ENCODE measurements at regions not wholly inside any gene's neighbourhood (a gene's known extent, or its start where the extent isn't known, plus 50 kb on each side); places are given as distances from the start of the nearest gene placed in this dataset.

DNA sequence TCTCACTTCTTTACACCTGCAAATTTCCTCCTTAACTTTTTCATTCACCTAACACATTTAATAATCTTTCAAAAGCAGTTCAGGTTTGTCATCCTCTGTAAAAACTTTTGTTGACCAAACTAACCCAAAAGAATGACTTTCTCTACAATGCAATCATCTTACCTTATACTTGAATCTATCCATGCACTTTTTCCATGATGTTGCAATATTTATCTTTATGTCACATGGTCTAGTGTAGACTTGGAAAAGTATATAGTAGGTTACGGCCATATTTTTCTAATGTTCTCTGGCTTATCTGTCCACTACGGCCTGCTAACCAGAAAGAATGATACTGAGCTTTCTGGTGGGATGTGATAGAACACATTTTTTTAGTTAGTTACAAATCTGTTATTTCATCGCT lies 431.0 kb upstream of the SOX9 start:
- no peak for DNase-seq

GRCh38 chr17:71699907-71700306 lies 420.9 kb upstream of the SOX9 start:
- no peak for DNase-seq

DNA sequence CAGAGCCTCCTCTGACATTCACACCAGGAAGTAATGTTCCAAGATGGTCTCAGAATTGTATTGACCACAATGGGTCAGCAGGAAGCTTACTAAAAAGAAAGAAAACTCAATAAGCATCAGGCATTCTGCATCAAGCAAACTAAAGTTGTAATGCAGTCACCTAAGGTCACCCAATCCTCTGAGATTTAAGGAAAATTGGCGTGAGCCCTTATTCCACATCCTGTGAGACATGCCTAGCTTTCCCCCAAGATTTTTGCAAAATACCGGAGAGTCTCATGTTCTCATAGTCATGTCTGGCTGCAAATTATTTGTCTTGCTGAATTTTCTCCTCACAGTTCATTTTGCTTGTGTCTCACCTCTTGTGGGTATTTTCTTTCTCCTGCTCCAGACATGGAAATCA lies 417.1 kb upstream of the SOX9 start:
- DNase-seq: no peak

DNA sequence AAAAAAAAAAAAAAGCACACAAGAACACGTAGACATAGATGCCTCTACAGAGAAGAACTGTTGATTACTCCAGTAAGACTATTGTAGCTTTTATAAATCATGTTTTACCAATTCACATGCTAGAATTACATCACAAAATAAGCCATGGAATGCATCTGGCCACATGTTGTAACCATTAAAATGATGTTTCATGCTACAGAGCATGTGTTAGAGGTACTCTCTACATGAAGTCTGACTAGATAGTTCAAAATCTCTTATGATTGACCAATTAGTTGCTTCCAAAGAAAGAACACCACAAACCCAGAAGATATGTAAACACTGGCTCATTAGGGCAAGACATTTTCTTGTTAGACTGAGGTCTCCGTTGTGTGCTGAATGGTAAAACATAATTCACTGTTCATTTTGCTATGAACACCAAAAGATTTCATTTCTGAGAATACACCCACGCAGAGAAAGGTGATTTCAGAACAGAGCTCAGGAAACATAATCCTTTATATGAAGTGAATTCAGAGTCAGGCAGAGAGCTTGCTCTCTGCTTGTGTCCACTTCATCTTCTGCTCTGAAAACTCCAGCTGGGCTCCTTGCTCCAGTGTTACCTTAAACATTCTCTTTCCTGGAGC lies 411.4 kb upstream of the SOX9 start:
- DNase-seq: no peak

DNA sequence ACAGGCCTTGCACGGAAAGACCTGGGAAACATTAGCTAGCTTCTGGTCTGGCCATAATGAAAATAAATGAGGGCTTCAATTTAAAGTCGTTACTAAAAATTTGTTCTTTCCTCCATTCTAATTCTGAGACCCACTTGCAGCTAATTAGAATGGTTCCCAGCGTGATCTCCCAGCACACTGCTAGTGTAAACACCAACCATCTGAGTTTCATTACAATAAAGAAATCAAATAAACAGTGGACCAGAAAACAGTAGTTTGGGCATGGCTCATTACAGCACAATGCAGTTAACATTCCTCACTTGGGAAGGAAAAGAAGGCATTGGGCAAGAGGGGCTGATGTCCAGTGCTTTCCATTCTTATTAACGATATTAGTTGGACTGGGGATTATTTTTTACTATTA lies 410.9 kb upstream of the SOX9 start:
- DNase-seq: no peak

DNA sequence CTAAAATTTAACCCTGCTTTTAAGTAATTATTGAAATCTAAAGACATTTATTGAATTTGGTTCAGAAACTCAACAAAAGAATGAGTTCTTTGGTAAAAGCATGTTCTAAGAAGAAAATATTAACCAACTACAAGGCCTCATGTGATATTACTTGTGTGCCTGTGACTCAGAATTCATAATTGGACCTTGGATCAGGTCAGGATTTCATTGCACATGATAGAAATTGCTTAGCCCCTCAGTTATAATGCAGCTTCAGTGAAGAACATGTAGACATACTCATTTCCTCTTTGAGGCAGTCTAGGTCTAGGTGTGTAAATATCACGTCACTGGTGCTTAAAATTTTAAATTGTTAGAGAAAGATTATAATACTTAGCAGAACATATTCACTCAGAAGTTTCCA lies 410.0 kb upstream of the SOX9 start:
- no peak for DNase-seq

DNA sequence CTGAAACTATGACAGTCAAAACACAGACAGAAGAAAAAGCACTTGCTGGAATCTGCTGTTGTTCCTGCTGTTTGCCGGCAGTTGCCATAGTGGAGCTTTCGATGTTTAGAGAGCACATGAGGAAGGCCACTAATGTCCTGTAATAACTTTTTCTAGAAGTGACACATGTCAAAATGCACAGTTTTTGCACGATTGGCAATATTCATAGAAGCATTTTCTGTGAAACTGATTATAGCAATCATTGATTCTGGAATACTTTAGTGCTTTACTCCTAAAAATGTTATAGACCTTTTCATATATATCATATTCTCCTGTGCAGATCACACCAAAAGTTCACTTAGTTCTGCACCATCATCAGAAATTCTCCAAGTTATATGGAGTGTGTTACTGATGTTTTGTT lies 407.0 kb upstream of the SOX9 start:
- DNase-seq: no peak

- DNase-seq: no peak
These were observed 396.5 kb upstream of the SOX9 start for GRCh38 chr17:71724339-71724738.

DNA sequence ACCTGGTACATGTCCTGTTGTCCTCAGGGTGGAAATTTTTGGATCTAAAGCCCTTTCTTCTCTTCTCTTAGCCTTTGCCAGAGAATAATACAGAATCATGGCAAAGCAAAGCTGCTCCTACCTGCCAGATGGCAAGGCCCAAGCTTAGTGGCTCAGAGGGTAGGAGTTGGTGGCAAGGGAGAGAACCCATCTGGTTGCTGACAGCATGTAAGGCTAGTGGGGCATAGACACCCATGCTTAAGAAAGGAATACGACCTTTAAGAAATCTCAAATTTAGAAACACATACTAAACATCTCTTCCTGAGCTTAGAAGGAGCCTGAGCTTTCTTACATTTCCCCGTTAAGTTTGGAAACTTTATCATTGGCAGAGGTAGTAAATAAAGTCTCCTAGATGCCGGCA lies 395.0 kb upstream of the SOX9 start:
- DNase-seq: no peak

DNA sequence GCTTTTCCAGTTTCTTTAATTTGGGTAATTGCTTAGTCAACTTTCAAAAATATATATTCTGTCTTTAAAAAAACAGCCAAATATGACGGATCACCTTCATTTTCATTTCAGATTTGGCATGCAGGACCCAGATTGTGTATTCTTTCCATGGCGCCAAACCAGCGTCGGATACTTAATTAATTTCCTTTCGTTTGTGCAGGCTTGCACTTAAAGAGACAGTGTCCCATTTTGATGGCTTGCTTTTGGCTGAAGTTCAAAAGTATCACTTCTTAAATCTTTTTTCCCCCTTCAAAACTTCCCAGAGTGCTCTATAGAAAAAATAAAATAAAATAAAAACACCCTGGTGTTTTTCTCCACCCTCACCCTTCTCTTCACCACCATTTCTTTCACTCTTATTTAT lies 394.5 kb upstream of the SOX9 start:
- DNase-seq: no peak

- DNase-seq: no peak
These were observed 393.5 kb upstream of the SOX9 start for GRCh38 chr17:71727292-71727691.

DNA sequence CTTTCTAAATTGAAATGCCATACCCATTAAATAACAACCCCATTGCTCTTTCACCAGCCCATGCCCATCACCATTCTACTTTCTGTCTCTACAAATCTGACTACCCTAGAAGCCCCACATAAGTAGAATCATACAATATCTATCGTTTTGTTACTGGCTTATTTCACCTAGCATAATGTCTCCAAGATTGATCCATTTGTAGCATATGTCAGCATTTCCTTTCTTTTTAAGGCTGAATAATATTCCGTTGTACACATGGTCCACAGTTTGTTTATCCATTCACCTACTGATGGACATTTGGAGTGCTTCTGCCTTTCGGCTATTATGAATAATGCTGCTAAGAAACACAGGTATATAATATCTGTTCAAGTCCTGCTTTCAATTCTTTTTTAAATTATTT lies 393.1 kb upstream of the SOX9 start:
- no peak for DNase-seq

- no peak for DNase-seq
These were observed 389.9 kb upstream of the SOX9 start for GRCh38 chr17:71730871-71731270.

GRCh38 chr17:71735893-71736292 lies 384.9 kb upstream of the SOX9 start:
- DNase-seq: no peak

- DNase-seq: no peak
These were observed 380.0 kb upstream of the SOX9 start for GRCh38 chr17:71740866-71741265.

DNA sequence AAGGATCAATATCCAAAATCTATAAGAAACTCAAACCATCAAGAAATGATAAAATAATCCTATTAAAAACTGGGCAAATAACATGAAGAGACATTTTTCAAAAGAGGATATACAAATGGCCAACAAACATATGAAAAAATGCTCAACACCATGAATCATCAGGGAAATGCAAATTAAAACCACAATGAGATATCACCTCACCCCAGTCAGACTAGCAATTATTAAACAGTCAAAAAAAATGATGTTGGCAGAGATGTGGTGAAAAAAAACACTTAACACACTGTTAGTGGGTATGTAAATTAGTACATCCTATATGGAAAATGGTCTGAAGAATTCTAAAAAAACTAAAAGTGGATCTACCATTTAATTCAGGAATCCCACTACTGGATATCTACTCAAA lies 379.0 kb upstream of the SOX9 start:
- DNase-seq: no peak

GRCh38 chr17:71748872-71749271 lies 371.9 kb upstream of the SOX9 start:
- no peak for DNase-seq

GRCh38 chr17:71753070-71753469 lies 367.8 kb upstream of the SOX9 start:
- DNase-seq: no peak

GRCh38 chr17:71757156-71757555 lies 363.7 kb upstream of the SOX9 start:
- DNase-seq: no peak

- DNase-seq: no peak
These were observed 362.9 kb upstream of the SOX9 start for GRCh38 chr17:71757956-71758355.

DNA sequence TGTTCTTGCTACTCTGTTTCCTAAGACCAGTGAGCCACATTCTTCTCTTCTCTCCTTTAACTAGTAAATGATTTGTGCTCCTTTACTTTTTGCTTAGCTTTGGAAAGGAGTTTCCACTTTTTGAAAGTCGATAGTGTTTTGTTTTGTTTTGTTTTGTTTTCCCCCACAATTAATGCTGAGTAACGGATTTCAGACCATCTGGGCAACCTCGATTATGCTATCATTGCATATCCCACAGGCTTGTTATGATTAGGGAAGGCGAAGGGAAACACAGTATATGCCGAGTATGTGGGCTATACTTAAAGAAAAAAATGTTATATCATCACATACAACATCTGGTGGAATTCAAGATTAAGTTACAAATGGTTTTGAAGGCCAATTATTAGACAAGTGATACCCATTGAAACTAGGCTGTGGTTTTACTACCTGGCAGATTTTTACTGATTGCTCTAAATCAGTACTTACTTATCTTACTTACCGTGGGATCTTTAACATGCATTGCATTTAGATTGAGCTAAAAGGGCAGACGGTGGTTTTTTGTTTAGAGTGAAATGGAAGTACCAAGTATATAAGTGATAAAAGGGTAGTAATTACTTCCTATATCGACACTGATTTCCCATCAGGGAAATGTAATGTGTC lies 361.3 kb upstream of the SOX9 start:
- DNase-seq: no peak

DNA sequence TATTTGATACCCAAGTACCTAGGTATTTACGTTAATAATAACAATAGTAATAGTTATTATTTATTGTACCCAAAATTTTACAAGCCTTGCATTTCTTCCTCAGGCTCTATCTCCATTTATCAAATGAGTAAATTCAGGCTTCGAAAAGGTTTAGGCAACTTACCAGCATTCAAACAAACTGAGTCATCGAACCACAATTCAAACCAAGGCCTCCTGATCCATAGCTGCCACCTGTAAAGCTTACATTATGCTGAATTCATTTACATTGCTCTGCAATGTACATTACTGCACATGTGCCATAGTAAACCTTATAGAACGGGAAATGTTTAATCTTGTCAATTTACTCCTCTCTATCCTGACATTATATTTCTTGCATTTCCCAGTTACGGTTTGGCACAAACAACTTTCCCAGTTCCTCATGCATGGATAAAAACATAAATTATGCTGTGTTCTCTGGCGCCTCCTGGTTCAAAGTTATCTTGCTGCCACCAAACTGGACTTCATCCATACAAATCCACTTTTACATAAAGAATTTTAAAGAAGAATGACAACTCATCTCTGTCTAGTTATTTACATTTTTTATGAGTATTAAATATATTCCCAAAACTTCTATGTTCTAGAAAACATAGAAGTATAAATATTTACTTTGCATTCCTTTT lies 360.6 kb upstream of the SOX9 start:
- no peak for DNase-seq

DNA sequence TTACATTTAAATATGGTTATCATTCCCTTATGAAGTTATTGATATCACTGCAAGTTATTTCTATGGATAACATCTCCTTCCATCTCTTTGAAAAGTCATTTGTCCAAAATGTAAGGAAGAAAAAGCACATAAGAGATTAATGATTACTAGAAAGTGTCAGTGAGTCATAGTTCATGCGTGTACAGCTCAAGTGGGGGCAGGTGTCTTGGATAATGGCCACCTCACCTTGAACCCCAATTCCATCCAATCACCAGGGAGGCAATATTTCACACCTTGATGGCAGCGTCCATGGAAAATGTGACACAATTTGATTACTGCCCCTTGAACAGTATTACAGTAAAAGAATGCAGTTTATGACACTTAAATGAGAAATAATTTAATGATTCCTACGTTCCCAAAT lies 358.3 kb upstream of the SOX9 start:
- DNase-seq: no peak

- DNase-seq: no peak
These were observed 356.3 kb upstream of the SOX9 start for GRCh38 chr17:71764505-71764904.

DNA sequence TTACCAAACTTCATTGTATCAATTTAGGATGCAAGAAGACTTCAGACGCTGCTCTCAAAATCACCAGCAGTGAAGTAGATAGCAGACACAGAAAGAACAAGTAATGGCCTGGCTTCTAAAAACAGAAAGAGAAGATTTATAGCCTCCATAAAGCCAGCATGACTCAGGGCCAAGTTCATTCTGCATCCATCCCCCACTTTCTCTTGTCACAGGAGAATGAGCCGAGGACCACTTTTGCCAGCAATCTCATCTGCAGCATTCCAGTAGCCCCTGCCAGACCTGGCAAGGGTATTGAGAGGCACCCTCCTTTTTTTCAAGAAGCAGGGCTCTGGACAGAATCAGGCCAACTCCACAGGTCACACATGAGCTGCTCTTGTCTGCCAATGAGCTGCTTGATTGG lies 355.4 kb upstream of the SOX9 start:
- no peak for DNase-seq

All from CD4-positive, alpha-beta T cell treated with Interleukin-4 for 4 hours (primary cell).